GM19468 (cell line): ENCODE measurements at regions not wholly inside any gene's neighbourhood (a gene's known extent, or its start where the extent isn't known, plus 50 kb on each side); places are given as distances from the start of the nearest gene placed in this dataset.

Experiments
- ATAC-seq: cut with Tn5 transposase; IDR thresholded peaks from one replicate; pipeline ENCODE4 v1.9.1; 2021; ENCODE audit warnings: mild to moderate bottlenecking, moderate library complexity, moderate number of reproducible peaks; ENCODE audit not compliant: unreplicated experiment; ENCODE audit errors: extremely low read depth

- ATAC-seq: no peak
These were observed 405.7 kb downstream of the QKI start for GRCh38 chr6:163820171-163820570.

GRCh38 chr6:163818719-163819118, 404.2 kb downstream of the QKI start:
- no peak for ATAC-seq

GRCh38 chr6:163816441-163816840, 401.9 kb downstream of the QKI start:
- no peak for ATAC-seq

- ATAC-seq: no peak
These were observed 401.3 kb downstream of the QKI start for GRCh38 chr6:163815796-163816195.

GRCh38 chr6:163814494-163815364, 400.2 kb downstream of the QKI start:
- ATAC-seq: peak; percentile 43

GRCh38 chr6:163813979-163814493, 399.5 kb downstream of the QKI start:
- ATAC-seq: peak; percentile 51

GRCh38 chr6:163811317-163811716, 396.8 kb downstream of the QKI start:
- ATAC-seq: no peak

GRCh38 chr6:163809364-163809763, 394.8 kb downstream of the QKI start:
- ATAC-seq: no peak

- ATAC-seq: no peak
These were observed 394.4 kb downstream of the QKI start for GRCh38 chr6:163808871-163809270.

GRCh38 chr6:163808231-163808630, 393.7 kb downstream of the QKI start:
- ATAC-seq: no peak

- ATAC-seq: no peak
These were observed 392.4 kb downstream of the QKI start for GRCh38 chr6:163806755-163807499.

- no peak for ATAC-seq
These were observed 390.5 kb downstream of the QKI start for GRCh38 chr6:163804991-163805390.

GRCh38 chr6:163802267-163802666, 387.7 kb downstream of the QKI start:
- ATAC-seq: no peak

GRCh38 chr6:163797296-163797845, 382.9 kb downstream of the QKI start:
- no peak for ATAC-seq

GRCh38 chr6:163793011-163793983, 378.8 kb downstream of the QKI start:
- ATAC-seq: peak; percentile 71

GRCh38 chr6:163790266-163790840, 375.8 kb downstream of the QKI start:
- ATAC-seq: no peak

- ATAC-seq: no peak
These were observed 374.8 kb downstream of the QKI start for GRCh38 chr6:163789199-163789810.

- ATAC-seq: no peak
These were observed 372.6 kb downstream of the QKI start for GRCh38 chr6:163786995-163787671.
